K562 (cell line): ENCODE measurements at regions not wholly inside any gene's neighbourhood (a gene's known extent, or its start where the extent isn't known, plus 50 kb on each side); places are given as distances from the start of the nearest gene placed in this dataset.

Experiments
- ATAC-seq: fragments of 200-7000 bp; cut with Tn5 transposase; 3 replicates; pipeline ENCODE4 v1.9.1; 2020; ENCODE audit warnings: moderate library complexity
- BruUV-seq: library from RNA; stranded (reverse); fragments of 400-500 nt; replicated peaks from 2 replicates; lab custom pipeline; 2021; lab: Mats Ljungman, UMichigan
- CTCF ChIA-PET: fragments of 300-600 bp; formaldehyde crosslinking; extraction: SDS; loops from one replicate; lab custom pipeline; 2021; ENCODE audit warnings: low intra/inter-chr PET ratio; lab: Yijun Ruan, JAX
- POLR2A ChIA-PET: fragments of 300-600, 350-650 bp; sonication (Branson Sonifier 250); formaldehyde crosslinking; extraction: SDS; loops from one replicate; lab custom pipeline; 2021; ENCODE audit warnings: antibody characterized with exemption, inconsistent platforms; lab: Yijun Ruan, JAX
- DNase-seq, 4 experiments: peaks; one replicate each; pipeline versions ENCODE4 v3.0.0 to v3.0.0-alpha.2; 2011 to 2018; ENCODE audit warnings: low spot score in 3 of 4, mixed read lengths in 3 of 4; ENCODE audit errors: extremely low read depth in 1 of 4
- FAIRE-seq: peaks from 2 replicates; lab custom pipeline; 2011; peaks lifted over from hg19 to GRCh38; lab: Jason Lieb, UNC
- H2AFZ ChIP-seq: 2 replicates; pipeline ENCODE4 v1.6.0; 2011; ENCODE audit warnings: low read depth, low read length, control low read depth, inconsistent platforms
- H3K27ac ChIP-seq: fragments of 200-600 bp; 3 replicates; pipeline ENCODE4 v1.8.0; 2011; ENCODE audit warnings: low read depth, mild to moderate bottlenecking, control low read depth, inconsistent platforms, low read length, moderate library complexity, mixed read lengths; ENCODE audit errors: extremely low read depth
- H3K27me3 ChIP-seq, 2 experiments: fragments of 300-600 bp in 1 of 2; 2 replicates in 1 of 2; 3 replicates in 1 of 2; pipeline versions ENCODE4 v1.6.0 to v1.8.0; 2011; ENCODE audit warnings: inconsistent platforms in 2 of 2, low read length in 2 of 2, mild to moderate bottlenecking in 1 of 2, mixed read lengths in 1 of 2, moderate library complexity in 1 of 2; ENCODE audit not compliant: control insufficient read depth in 2 of 2, insufficient read depth in 2 of 2
- H3K36me3 ChIP-seq: fragments of 300-600 bp; 3 replicates; pipeline ENCODE4 v1.8.0; 2011; ENCODE audit warnings: mild to moderate bottlenecking, low read length, inconsistent platforms; ENCODE audit not compliant: control insufficient read depth, insufficient read depth
- H3K4me1 ChIP-seq, 2 experiments: fragments of 200-600 bp in 1 of 2; replicated peaks in 1 of 2; 2 replicates in 1 of 2; 3 replicates in 1 of 2; pipeline versions ENCODE4 v1.5.1 to v1.8.0; 2011; ENCODE audit warnings: inconsistent platforms in 2 of 2, low read length in 2 of 2, mild to moderate bottlenecking in 1 of 2, mixed read lengths in 1 of 2, moderate library complexity in 1 of 2; ENCODE audit not compliant: control insufficient read depth in 2 of 2, insufficient read depth in 2 of 2
- H3K4me2 ChIP-seq: 2 replicates; pipeline ENCODE4 v1.6.1; 2011; ENCODE audit warnings: low read length, control low read depth, inconsistent platforms, mixed read lengths; ENCODE audit not compliant: insufficient read depth
- H3K4me3 ChIP-seq: fragments of 200-600 bp; sonication (generic), shearing (Covaris generic); 2 replicates; pipeline ENCODE4 v1.5.1; 2016; ENCODE audit warnings: control low read depth, inconsistent platforms
- H3K79me2 ChIP-seq: fragments of 200-600 bp; 3 replicates; pipeline ENCODE4 v1.8.0; 2011; ENCODE audit warnings: low read length, inconsistent platforms; ENCODE audit not compliant: control insufficient read depth, insufficient read depth
- H3K9ac ChIP-seq, 2 experiments: 2 replicates each; pipeline versions ENCODE4 v1.6.0 to v1.6.1; 2011; ENCODE audit warnings: low read depth in 2 of 2, low read length in 2 of 2, control low read depth in 1 of 2, inconsistent platforms in 1 of 2, mild to moderate bottlenecking in 1 of 2, mixed read lengths in 1 of 2; ENCODE audit not compliant: insufficient read depth in 1 of 2
- H3K9me1 ChIP-seq: one replicate; pipeline ENCODE4 v1.6.0; 2011; ENCODE audit warnings: inconsistent platforms, mild to moderate bottlenecking, low read length, moderate library complexity; ENCODE audit not compliant: control insufficient read depth, insufficient read depth
- H3K9me3 ChIP-seq: replicated peaks from 2 replicates; pipeline ENCODE4 v1.5.1; 2011; ENCODE audit warnings: low read depth, low read length, inconsistent platforms; ENCODE audit not compliant: control insufficient read depth, insufficient read depth
- H4K20me1 ChIP-seq: replicated peaks from 2 replicates; pipeline ENCODE4 v1.6.1; 2011; ENCODE audit warnings: low read length, inconsistent platforms, mixed read lengths; ENCODE audit not compliant: control insufficient read depth, insufficient read depth
- EHMT2 ChIP-seq: fragments of 450-650 bp; IDR thresholded peaks from 2 replicates; pipeline ENCODE4 v1.6.1; 2018; ENCODE audit warnings: antibody characterized with exemption
- FUS ChIP-seq: fragments of 200-400 bp; formaldehyde crosslinking; optimal IDR thresholded peaks from 2 replicates; pipeline ENCODE3; 2017; ENCODE audit warnings: low read depth, low read length
- ILF3 ChIP-seq: fragments of 450-650 bp; IDR thresholded peaks from 2 replicates; pipeline ENCODE4 v1.6.1; 2018; ENCODE audit warnings: antibody characterized with exemption, mild to moderate bottlenecking, moderate library complexity, borderline replicate concordance
- MCM3 ChIP-seq: fragments of 450-650 bp; IDR thresholded peaks from 2 replicates; pipeline ENCODE4 v1.6.1; 2016
- NFE2 ChIP-seq: IDR thresholded peaks from 2 replicates; pipeline ENCODE4 v1.6.1; 2014; ENCODE audit warnings: antibody characterized with exemption, low read depth
- NR4A1 ChIP-seq, 2 experiments: fragments of 250-450 bp in 1 of 2; fragments of 450-650 bp in 1 of 2; sonication (Bioruptor Pico) in 1 of 2; IDR thresholded peaks; 2 replicates each; pipeline versions ENCODE4 v1.4.0 to v1.6.1; 2016 to 2020; ENCODE audit warnings: mild to moderate bottlenecking in 2 of 2, missing compliant biosample characterization in 1 of 2, missing genetic modification characterization in 1 of 2, moderate library complexity in 1 of 2
- RBBP5 ChIP-seq: fragments of 200-600 bp; sonication (generic); IDR thresholded peaks from 2 replicates; pipeline ENCODE4 v1.6.1; 2012; ENCODE audit warnings: borderline replicate concordance, mild to moderate bottlenecking, low read length, control low read depth, inconsistent platforms; ENCODE audit not compliant: insufficient read depth, poor library complexity, severe bottlenecking
- RNF219 ChIP-seq: fragments of 250-450 bp; sonication (Bioruptor Pico); IDR thresholded peaks from 2 replicates; pipeline ENCODE4 v1.5.0; 2022; ENCODE audit warnings: mild to moderate bottlenecking
- SMARCB1 ChIP-seq: IDR thresholded peaks from 2 replicates; pipeline ENCODE4 v1.6.1; 2011; ENCODE audit warnings: improper control_type of control experiment, low read depth; ENCODE audit not compliant: insufficient read length
- TAF1 ChIP-seq: IDR thresholded peaks from 2 replicates; pipeline ENCODE4 v1.6.1; 2011; ENCODE audit warnings: mild to moderate bottlenecking, low read length, moderate library complexity; ENCODE audit not compliant: insufficient read depth, control insufficient read depth, severe bottlenecking; ENCODE audit errors: extremely low read depth
- WGBS: fragments of 100-300 bp; shearing (Covaris generic); methylation state at CpG from one replicate; pipeline ENCODE4 v1.1.6; 2016; ENCODE audit warnings: low coverage, mixed read lengths; ENCODE audit not compliant: insufficient coverage; ENCODE audit errors: missing lambda C conversion rate; 5-methylcytosine and 5-hydroxymethylcytosine counted together
- in situ Hi-C: fragments of 300-500 bp; cut with MboI; formaldehyde crosslinking; loops from 4 replicates; pipeline ENCODE4 v1.15.0; 2018; ENCODE audit warnings: inconsistent platforms, mixed read lengths
- intact Hi-C: fragments of 100-400 bp; cut with micrococcal nuclease; formaldehyde crosslinking; loops from 2 replicates; pipeline ENCODE4 v1.14.2; 2022
- TF ChIP-seq, protein P1 (sequence below): fragments of 250-450 bp; sonication (Bioruptor Pico); IDR thresholded peaks from 2 replicates; pipeline ENCODE4 v1.8.0; 2021; ENCODE audit warnings: moderate library complexity, mild to moderate bottlenecking, inconsistent platforms

- TF ChIP-seq RNF219 (CRISPR knock-in tag) (no peak), TAF1 (no peak), NFE2 (no peak), MCM3 (no peak), SMARCB1 (no peak)
Measured at GRCh38 chr4:162985131-162985530, 181.6 kb downstream of the NAF1 start (continued).

- no peaks in the 10 kb centered on the region for H4K20me1 ChIP-seq
- in situ Hi-C loops (no loop called here), intact Hi-C loops (no loop called here)
- TF ChIP-seq RBBP5 (no peak), ILF3 (no peak), NR4A1 (CRISPR knock-in tag; IDR thresholded peaks at IDR 0.05) (no peak), NR4A1 (tag; IDR thresholded peaks at IDR 0.05) (no peak), EHMT2 (no peak), FUS (no peak)
- TF ChIP-seq, protein P1, sequence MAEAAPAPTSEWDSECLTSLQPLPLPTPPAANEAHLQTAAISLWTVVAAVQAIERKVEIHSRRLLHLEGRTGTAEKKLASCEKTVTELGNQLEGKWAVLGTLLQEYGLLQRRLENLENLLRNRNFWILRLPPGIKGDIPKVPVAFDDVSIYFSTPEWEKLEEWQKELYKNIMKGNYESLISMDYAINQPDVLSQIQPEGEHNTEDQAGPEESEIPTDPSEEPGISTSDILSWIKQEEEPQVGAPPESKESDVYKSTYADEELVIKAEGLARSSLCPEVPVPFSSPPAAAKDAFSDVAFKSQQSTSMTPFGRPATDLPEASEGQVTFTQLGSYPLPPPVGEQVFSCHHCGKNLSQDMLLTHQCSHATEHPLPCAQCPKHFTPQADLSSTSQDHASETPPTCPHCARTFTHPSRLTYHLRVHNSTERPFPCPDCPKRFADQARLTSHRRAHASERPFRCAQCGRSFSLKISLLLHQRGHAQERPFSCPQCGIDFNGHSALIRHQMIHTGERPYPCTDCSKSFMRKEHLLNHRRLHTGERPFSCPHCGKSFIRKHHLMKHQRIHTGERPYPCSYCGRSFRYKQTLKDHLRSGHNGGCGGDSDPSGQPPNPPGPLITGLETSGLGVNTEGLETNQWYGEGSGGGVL (CRISPR knock-in tag): no peak
- no peaks in the 10 kb centered on the region for H3K36me3 ChIP-seq
- WGBS: 0% methylated on average over 16 of the region's 18 CpGs
- H3K27ac ChIP-seq: no peak overlapping the region
- no TSS peak for BruUV-seq
- no peak for ATAC-seq
- H3K79me2 ChIP-seq: no peaks in the 10 kb centered on the region
- no peak overlapping the region for H3K9ac ChIP-seq
- no peaks in the 10 kb centered on the region for H3K9me3 ChIP-seq
- no peak overlapping the region for H3K4me2 ChIP-seq
- CTCF ChIA-PET: no interaction called here
- no peak overlapping the region for H2AFZ ChIP-seq
- POLR2A ChIA-PET: no interaction called here
- H3K4me3 ChIP-seq: no peak overlapping the region
- no peaks in the 10 kb centered on the region for H3K9me1 ChIP-seq
- DNase-seq: no peak
- FAIRE-seq: no peak
- no peaks in the 10 kb centered on the region for H3K4me1 ChIP-seq
- peaks cover 0 to 9% of the 10 kb centered on the region in 2 experiments; a peak in 2 of 5 replicates for H3K27me3 ChIP-seq
Measured at GRCh38 chr4:162984621-162985020, 182.1 kb downstream of the NAF1 start.
